ENCODE measurements at regions not wholly inside any gene's neighbourhood (a gene's known extent, or its start where the extent isn't known, plus 50 kb on each side); places are given as distances from the start of the nearest gene placed in this dataset.

GRCh38 chr5:15007646-15008045 is 136.1 kb upstream of the ANKH start:
- no peak for TF ChIP-seq CTCF (IDR thresholded peaks at IDR 0.05; ENCODE audit: low read depth, low read length, poor library complexity, severe bottlenecking)
- no peak for TF ChIP-seq EZH2phosphoT487 (IDR thresholded peaks at IDR 0.05; ENCODE audit: borderline replicate concordance, low read length)

All from DOHH2 (cell line).